Mucosa of stomach (tissue), 1 donor: ENCODE measurements at regions not wholly inside any gene's neighbourhood (a gene's known extent, or its start where the extent isn't known, plus 50 kb on each side); places are given as distances from the start of the nearest gene placed in this dataset.

ENCODE experiments used
- H3K27me3 ChIP-seq: one replicate; pipeline ENCODE4 v1.7.0; 2013; ENCODE audit warnings: mild to moderate bottlenecking, low read length; ENCODE audit not compliant: control insufficient read depth, insufficient read depth
- H3K36me3 ChIP-seq: one replicate; pipeline ENCODE4 v1.7.0; 2013; ENCODE audit warnings: low read length; ENCODE audit not compliant: control insufficient read depth, insufficient read depth
- H3K4me1 ChIP-seq: one replicate; pipeline ENCODE4 v1.7.0; 2013; ENCODE audit warnings: mild to moderate bottlenecking, low read length; ENCODE audit not compliant: control insufficient read depth, insufficient read depth
- H3K4me3 ChIP-seq: one replicate; pipeline ENCODE4 v1.7.0; 2013; ENCODE audit warnings: low read length
- H3K9ac ChIP-seq: one replicate; pipeline ENCODE4 v1.7.0; 2013; ENCODE audit warnings: mild to moderate bottlenecking, low read length, moderate library complexity
- H3K9me3 ChIP-seq: one replicate; pipeline ENCODE4 v1.7.0; 2013; ENCODE audit warnings: mild to moderate bottlenecking, low read length, moderate library complexity; ENCODE audit not compliant: control insufficient read depth
- donor health status: Pancreatic carcinoma.

DNA sequence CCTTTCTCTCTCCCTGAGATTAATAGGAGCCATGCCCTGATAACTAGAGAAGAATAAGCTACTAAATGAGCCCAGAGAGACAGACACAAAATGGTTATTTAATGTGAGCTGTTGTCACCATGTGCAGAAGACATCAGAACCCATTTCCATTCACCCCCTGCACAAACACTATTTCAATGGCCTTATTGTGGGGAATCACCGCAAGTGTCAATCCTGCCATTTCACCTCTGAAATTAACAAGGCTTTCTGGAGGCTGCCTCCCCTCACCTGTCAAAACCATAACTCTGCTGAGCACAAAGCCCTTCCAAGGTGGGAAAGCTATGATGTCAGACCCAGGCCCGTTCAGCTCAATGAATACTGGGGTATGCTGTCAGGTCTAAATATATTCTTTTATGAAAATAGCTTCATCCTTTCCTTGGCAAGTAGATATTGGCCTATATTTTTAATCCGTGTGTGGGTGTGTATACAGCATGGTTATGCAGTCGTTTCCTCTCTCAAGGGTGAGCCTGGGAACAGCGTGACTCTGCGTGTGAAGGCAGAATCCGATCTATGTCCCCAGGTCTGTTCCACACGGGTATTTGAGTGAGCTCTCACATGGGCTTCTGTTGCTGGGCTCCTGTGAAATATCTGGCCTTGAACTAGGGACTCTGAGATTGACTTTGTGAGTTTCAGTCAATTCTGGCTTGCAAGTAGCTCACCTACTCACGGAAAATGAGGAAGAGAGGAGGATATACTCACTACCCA, 266.3 kb downstream of the FBXW7 start:
- Histone ChIP-seq H3K9ac (no peak overlapping the region), H3K4me1 (peaks cover 10% of the 10 kb centered on the region)

DNA sequence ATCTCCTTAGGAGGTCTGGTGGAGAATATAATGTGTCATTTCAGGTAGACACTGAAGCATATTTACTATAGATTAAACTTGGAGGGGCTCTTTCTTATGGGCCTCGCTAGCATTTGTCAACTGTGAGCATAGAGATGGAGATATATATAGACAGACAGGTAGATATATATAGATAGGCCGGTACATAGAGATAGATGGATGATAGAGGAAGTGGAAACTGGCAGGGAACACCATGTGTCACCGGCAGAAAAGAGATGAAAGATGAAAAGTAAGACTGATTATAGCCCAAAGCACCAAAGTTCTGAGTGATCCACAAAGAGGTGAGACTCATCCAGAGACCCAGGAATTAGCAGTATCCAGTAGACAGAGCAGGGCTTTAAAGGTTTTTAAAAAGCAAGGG, 268.1 kb downstream of the FBXW7 start:
- Histone ChIP-seq H3K9ac (no peak overlapping the region), H3K4me1 (peaks cover 12% of the 10 kb centered on the region), H3K36me3 (no peaks in the 10 kb centered on the region), H3K27me3 (no peaks in the 10 kb centered on the region), H3K9me3 (no peaks in the 10 kb centered on the region), H3K4me3 (no peak overlapping the region)

More for the DNA sequence above, 266.3 kb downstream of the FBXW7 start:
- no peaks in the 10 kb centered on the region for H3K9me3 ChIP-seq
- H3K4me3 ChIP-seq, result no peak overlapping the region
- no peaks in the 10 kb centered on the region for H3K27me3 ChIP-seq
- H3K36me3 ChIP-seq, result no peaks in the 10 kb centered on the region

GRCh38 chr4:152266831-152267480, 268.9 kb downstream of the FBXW7 start:
- no peak overlapping the region for H3K4me3 ChIP-seq
- no peaks in the 10 kb centered on the region for H3K27me3 ChIP-seq
- H3K36me3 ChIP-seq, result no peaks in the 10 kb centered on the region
- peaks cover 12% of the 10 kb centered on the region for H3K4me1 ChIP-seq
- no peaks in the 10 kb centered on the region for H3K9me3 ChIP-seq
- no peak overlapping the region for H3K9ac ChIP-seq

DNA sequence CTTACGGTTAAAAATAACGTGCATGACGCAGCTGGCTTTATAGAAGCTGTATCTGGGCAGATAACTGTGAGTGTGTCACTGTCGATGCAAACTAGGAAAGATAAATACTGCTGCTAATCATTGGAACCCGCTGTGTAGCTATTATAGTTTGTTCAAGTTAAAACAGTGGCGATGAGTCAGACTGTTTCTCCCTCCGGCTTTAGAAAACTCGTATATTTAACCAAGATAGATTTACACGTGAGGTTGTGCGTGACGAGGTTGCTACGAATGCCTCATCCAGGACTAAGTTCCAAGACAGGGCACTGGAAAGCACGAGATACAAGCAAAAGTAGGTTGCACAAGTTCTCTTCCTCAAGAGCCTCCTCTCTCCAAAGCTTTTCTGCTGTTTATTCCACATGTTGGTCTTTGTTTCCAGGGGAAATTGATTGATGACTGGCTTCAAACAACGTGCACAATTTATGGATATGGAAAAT, 270.7 kb downstream of the FBXW7 start:
- H3K27me3 ChIP-seq, result no peaks in the 10 kb centered on the region
- no peak overlapping the region for H3K4me3 ChIP-seq
- no peak overlapping the region for H3K9ac ChIP-seq
- H3K9me3 ChIP-seq, result no peaks in the 10 kb centered on the region
- H3K36me3 ChIP-seq, result no peaks in the 10 kb centered on the region
- H3K4me1 ChIP-seq, result peaks cover 12% of the 10 kb centered on the region

- Histone ChIP-seq H3K4me1 (peaks cover 16% of the 10 kb centered on the region), H3K9me3 (no peaks in the 10 kb centered on the region), H3K4me3 (no peak overlapping the region), H3K9ac (no peak overlapping the region), H3K36me3 (no peaks in the 10 kb centered on the region), H3K27me3 (no peaks in the 10 kb centered on the region)
Measured at GRCh38 chr4:152264106-152264505, 271.8 kb downstream of the FBXW7 start.

GRCh38 chr4:152259866-152260265, 276.0 kb downstream of the FBXW7 start:
- H3K36me3 ChIP-seq, result no peaks in the 10 kb centered on the region
- H3K27me3 ChIP-seq, result no peaks in the 10 kb centered on the region
- H3K9ac ChIP-seq, result no peak overlapping the region
- peaks cover 9% of the 10 kb centered on the region for H3K4me1 ChIP-seq
- H3K4me3 ChIP-seq, result no peak overlapping the region
- H3K9me3 ChIP-seq, result no peaks in the 10 kb centered on the region

DNA sequence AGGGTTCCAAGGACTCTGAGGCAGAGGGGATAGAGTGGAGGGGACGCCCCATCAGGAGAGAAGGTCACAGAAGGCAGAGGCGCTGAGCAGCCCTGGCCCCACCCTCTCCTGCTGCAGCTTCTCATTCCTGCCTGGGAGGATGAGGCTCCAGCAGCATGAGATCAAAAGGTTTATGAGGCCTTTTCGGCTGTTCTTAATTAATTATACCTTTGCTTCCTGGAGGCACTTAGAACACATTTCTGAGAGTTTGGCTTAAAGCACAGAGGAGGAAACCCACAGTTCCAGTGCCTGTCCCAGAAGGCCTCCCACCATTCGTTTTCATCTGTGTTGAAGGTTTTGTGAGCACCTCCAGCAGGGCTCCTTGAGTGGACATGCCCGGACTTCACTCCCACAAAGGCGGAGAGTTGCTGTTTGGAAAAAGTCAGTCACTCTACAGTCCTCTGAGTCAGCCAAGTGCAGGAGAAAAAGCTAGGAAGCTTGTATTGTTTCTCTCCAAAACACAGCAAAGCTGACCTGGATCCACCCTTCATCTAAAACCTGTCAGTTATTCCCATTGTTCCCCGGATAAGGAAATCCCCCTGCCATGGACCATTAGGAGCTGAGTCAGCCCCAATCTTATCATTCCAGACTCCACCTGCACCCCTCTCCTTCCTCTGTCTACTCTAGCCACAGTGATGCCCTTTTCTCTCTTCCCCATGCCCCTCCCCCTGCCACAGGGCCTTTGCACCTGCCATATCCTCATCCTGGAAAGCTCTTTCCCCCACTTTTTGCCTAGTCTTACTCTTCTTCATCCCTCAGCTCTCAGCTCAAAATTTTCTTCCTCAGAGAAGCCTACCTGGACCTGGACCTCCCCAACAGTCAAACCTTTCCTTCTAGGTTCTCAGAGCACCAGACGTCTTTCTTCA, 276.8 kb downstream of the FBXW7 start:
- no peaks in the 10 kb centered on the region for H3K36me3 ChIP-seq
- H3K9ac ChIP-seq, result no peak overlapping the region
- H3K4me3 ChIP-seq, result no peak overlapping the region
- H3K4me1 ChIP-seq, result peaks cover 5% of the 10 kb centered on the region
- H3K27me3 ChIP-seq, result no peaks in the 10 kb centered on the region
- H3K9me3 ChIP-seq, result no peaks in the 10 kb centered on the region

DNA sequence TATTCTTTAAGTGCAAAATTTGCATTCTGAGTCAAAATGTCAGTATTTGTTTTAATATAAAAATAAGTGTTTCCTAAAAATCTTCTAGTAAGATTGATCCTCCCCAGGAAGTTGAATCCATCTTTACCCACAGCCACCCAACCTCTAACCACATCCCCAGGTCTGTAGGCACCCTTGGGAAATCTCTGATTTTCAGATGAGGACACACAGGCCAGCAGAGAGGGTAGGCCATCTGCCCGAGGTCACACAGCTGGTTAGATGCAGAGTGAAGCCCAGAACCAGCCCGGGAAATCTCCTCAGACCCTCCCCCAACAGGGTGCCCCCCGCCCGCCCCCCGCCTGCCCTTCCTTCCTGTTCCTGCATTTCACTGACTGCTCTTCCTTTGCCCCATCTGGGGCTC, 277.5 kb downstream of the FBXW7 start:
- H3K36me3 ChIP-seq, result no peaks in the 10 kb centered on the region
- H3K4me3 ChIP-seq, result no peak overlapping the region
- H3K27me3 ChIP-seq, result no peaks in the 10 kb centered on the region
- no peaks in the 10 kb centered on the region for H3K9me3 ChIP-seq
- H3K4me1 ChIP-seq, result peaks cover 5% of the 10 kb centered on the region
- no peak overlapping the region for H3K9ac ChIP-seq

- Histone ChIP-seq H3K9me3 (no peaks in the 10 kb centered on the region), H3K36me3 (no peaks in the 10 kb centered on the region), H3K4me1 (peaks cover 5% of the 10 kb centered on the region)
Measured at GRCh38 chr4:152257601-152258066, 278.3 kb downstream of the FBXW7 start.

GRCh38 chr4:152256996-152257395, 278.9 kb downstream of the FBXW7 start:
- Histone ChIP-seq H3K4me3 (no peak overlapping the region), H3K4me1 (peaks cover 5% of the 10 kb centered on the region), H3K27me3 (no peaks in the 10 kb centered on the region), H3K9me3 (no peaks in the 10 kb centered on the region), H3K36me3 (no peaks in the 10 kb centered on the region), H3K9ac (no peak overlapping the region)

More at GRCh38 chr4:152257601-152258066, 278.3 kb downstream of the FBXW7 start:
- Histone ChIP-seq H3K4me3 (no peak overlapping the region), H3K27me3 (no peaks in the 10 kb centered on the region), H3K9ac (no peak overlapping the region)

DNA sequence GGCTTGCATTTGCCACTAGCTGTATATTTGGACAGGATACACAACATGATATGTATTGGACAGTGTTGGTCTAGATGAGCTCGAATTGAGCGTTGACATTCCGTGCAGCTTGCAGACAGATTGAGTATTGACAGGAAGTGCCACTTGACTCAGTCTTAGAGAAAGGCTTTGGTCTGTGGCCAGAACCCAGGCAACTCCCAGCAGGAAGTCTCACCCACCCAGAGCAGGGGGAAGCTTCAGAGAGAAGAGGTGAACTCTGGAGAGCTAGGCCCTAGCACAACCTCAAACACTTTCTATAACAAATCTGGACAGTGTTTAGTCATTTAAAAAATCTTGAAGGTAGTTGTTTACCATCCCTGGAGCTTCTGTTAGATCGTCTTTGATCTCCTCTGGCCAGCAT, 280.5 kb downstream of the FBXW7 start:
- Histone ChIP-seq H3K4me3 (no peak overlapping the region), H3K27me3 (no peaks in the 10 kb centered on the region), H3K36me3 (no peaks in the 10 kb centered on the region), H3K4me1 (peaks cover 5% of the 10 kb centered on the region), H3K9me3 (no peaks in the 10 kb centered on the region), H3K9ac (no peak overlapping the region)

DNA sequence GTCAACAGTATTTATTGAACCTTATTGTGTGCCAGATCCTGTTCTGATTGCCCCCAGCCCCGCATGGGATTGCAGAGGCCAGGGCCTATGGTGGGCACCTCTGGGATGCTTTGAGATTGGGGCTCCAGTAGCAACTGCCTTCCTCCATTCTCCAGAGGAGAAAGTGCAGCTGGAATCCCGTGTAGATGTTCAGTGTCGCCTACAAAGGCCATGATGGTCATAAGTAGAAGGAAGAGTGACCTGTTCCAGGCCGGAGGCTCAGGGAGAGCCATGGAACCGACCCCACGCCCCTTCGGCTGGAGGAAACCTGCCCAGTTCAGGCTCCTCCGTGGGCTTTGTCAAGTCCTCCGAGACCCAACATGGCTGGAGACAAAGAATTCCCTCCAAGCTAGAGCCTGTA, 287.5 kb downstream of the FBXW7 start:
- no peak overlapping the region for H3K9ac ChIP-seq
- no peak overlapping the region for H3K4me3 ChIP-seq
- no peaks in the 10 kb centered on the region for H3K4me1 ChIP-seq
- no peaks in the 10 kb centered on the region for H3K36me3 ChIP-seq
- no peaks in the 10 kb centered on the region for H3K27me3 ChIP-seq
- no peaks in the 10 kb centered on the region for H3K9me3 ChIP-seq
